HG03354 (cell line): ENCODE measurements at regions not wholly inside any gene's neighbourhood (a gene's known extent, or its start where the extent isn't known, plus 50 kb on each side); places are given as distances from the start of the nearest gene placed in this dataset.

Experiments used
- ATAC-seq: cut with Tn5 transposase; IDR thresholded peaks from one replicate; pipeline ENCODE4 v1.9.1; 2021; ENCODE audit warnings: mild to moderate bottlenecking; ENCODE audit not compliant: unreplicated experiment, poor library complexity, severe bottlenecking

DNA sequence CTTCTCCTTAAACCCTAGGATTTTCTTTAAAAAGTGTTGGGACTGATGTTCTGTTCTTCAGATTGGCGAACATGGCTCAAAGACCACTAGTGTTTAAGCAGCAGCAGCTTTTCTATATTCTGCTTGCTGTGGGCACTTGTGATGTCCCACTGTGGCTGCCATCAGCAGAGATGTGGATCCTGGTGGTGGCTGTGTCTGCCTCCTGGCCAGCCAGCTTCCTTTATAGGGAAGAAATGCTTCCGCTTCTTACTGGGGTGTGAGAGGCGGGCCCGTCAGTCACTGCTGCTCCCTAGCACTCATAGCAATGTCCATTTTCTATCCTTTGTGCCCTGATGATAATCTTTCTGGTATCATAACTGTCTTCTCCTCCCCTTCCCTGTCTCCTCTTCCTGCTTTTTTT lies 66.7 kb upstream of the ESR1 start:
- no peak for ATAC-seq

DNA sequence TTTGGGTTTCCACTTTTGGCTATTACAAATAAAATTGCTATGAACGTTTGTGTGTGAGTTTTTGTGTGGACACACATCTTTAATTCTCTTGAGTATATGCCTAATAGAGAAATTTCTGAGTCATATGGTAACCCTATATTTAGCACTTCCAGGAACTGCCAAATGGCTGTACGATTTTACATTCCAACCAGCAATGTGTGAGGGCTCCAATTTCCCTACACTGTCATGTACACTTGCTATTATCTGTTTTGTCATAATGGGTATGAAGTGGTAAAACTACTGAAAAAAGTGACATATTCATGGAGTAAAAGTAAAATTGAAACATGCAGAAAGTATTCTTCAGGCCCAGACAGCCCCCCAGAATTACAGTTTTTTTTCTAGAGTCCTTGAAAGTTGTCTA lies 59.6 kb upstream of the ESR1 start:
- ATAC-seq = no peak

DNA sequence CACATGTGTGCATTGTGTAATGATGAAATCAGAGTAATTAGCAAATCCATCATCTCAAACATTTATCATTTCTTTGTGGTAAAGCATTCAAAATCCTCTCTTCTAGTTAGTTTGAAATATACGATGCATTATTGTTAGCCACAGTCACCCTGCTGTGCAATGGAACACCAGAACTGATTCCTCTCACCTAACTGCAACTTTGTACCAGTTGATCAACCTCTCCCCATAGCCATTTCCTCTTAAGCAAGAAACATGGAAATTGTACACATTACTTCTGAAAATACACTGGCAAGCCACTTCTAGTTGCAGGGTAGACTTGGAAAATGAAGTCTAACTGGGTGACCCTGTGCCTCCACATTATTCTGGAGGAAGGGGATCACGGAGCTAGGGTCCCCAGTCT lies 58.1 kb upstream of the ESR1 start:
- ATAC-seq = no peak

DNA sequence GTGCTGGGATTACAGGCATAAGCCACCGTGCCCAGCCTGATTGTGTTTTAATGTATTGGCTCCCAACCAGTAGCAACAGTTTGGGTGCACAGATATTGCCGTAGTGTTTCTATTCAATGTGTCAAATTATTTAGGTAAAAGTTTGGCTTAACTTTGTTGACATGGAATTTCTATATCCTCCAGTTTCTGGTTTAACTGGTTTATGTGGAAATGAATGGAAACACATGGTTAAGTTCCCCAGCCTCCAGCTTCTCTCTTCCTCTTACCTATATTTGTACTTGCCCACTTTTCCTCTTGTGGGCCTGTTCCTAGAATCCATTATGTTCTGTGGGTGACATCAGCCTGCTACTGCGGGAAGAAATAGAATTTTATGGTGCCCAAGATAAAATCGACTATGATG lies 53.9 kb upstream of the ESR1 start:
- no peak for ATAC-seq

DNA sequence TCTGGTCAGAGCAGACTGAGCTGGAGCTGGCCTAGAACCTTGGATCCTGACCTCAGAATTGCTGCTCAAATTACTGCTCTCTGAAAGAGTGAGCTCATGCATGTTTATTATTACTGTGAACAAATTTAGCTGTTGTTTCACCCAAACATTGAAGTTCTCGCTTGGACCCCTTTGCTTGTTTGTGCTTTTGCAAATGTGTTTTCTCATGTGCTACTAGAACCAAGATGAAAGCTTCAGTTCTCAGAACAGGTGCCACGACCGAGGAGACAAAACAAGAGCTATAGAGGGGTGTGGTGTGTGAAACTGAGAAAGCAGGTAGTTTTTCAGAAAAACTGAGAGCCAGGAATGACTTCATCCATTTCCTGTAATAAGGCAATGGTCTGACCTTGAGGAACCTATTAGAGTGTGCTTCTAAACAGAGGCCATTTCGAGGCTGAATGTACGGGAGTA lies 50.0 kb upstream of the ESR1 start:
- ATAC-seq = peak; percentile 97
